ENCODE measurements at regions not wholly inside any gene's neighbourhood (a gene's known extent, or its start where the extent isn't known, plus 50 kb on each side); places are given as distances from the start of the nearest gene placed in this dataset.

GRCh38 chr4:148822572-148823418, 380.6 kb upstream of the NR3C2 start:
- TF ChIP-seq, protein P1, sequence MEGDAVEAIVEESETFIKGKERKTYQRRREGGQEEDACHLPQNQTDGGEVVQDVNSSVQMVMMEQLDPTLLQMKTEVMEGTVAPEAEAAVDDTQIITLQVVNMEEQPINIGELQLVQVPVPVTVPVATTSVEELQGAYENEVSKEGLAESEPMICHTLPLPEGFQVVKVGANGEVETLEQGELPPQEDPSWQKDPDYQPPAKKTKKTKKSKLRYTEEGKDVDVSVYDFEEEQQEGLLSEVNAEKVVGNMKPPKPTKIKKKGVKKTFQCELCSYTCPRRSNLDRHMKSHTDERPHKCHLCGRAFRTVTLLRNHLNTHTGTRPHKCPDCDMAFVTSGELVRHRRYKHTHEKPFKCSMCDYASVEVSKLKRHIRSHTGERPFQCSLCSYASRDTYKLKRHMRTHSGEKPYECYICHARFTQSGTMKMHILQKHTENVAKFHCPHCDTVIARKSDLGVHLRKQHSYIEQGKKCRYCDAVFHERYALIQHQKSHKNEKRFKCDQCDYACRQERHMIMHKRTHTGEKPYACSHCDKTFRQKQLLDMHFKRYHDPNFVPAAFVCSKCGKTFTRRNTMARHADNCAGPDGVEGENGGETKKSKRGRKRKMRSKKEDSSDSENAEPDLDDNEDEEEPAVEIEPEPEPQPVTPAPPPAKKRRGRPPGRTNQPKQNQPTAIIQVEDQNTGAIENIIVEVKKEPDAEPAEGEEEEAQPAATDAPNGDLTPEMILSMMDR (IDR thresholded peaks at IDR 0.05), result no peak
- no peaks in the 10 kb centered on the region for H3K27me3 Mint-ChIP-seq (ENCODE audit: unreplicated experiment)
- H3K27ac Mint-ChIP-seq (ENCODE audit: unreplicated experiment), result no peak overlapping the region
- H3K4me1 Mint-ChIP-seq (ENCODE audit: unreplicated experiment), result no peaks in the 10 kb centered on the region
- H3K4me3 Mint-ChIP-seq (ENCODE audit: unreplicated experiment), result no peak overlapping the region
- H3K36me3 Mint-ChIP-seq (ENCODE audit: unreplicated experiment), result no peaks in the 10 kb centered on the region
- H3K9me3 Mint-ChIP-seq (ENCODE audit: unreplicated experiment), result peaks cover 8% of the 10 kb centered on the region
- no peak for DNase-seq (ENCODE audit: extremely low spot score, unreplicated experiment)

GRCh38 chr4:148814030-148814429, 371.8 kb upstream of the NR3C2 start:
- no peaks in the 10 kb centered on the region for H3K27me3 Mint-ChIP-seq (ENCODE audit: unreplicated experiment)
- DNase-seq (ENCODE audit: extremely low spot score, unreplicated experiment), result no peak
- H3K36me3 Mint-ChIP-seq (ENCODE audit: unreplicated experiment), result no peaks in the 10 kb centered on the region
- TF ChIP-seq, protein P1 (IDR thresholded peaks at IDR 0.05), result no peak
- no peak overlapping the region for H3K27ac Mint-ChIP-seq (ENCODE audit: unreplicated experiment)
- no peak overlapping the region for H3K4me3 Mint-ChIP-seq (ENCODE audit: unreplicated experiment)
- no peaks in the 10 kb centered on the region for H3K4me1 Mint-ChIP-seq (ENCODE audit: unreplicated experiment)
- H3K9me3 Mint-ChIP-seq (ENCODE audit: unreplicated experiment), result peaks cover 4% of the 10 kb centered on the region

DNA sequence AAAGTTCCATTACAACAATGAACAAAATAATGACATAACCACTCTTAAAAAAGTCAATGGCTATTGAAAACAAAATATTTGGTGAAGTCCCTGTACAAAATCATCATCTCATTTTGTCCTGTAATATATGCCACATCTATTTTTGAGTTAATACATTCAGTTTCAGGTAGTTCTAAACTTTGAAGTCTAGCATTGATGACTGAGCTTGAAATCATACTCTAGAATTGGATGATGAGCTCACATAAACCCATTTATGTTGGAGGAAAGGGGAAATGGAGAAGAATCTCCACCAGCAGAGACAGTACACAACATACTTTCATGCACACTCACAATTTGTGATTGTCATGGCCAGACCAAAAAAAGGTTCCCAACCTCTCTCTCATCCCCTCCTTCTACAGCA, 371.1 kb upstream of the NR3C2 start:
- H3K4me1 Mint-ChIP-seq (ENCODE audit: unreplicated experiment), result no peaks in the 10 kb centered on the region
- H3K9me3 Mint-ChIP-seq (ENCODE audit: unreplicated experiment), result peaks cover 4% of the 10 kb centered on the region
- H3K4me3 Mint-ChIP-seq (ENCODE audit: unreplicated experiment), result no peak overlapping the region
- H3K27ac Mint-ChIP-seq (ENCODE audit: unreplicated experiment), result no peak overlapping the region
- no peaks in the 10 kb centered on the region for H3K36me3 Mint-ChIP-seq (ENCODE audit: unreplicated experiment)
- TF ChIP-seq, protein P1 (IDR thresholded peaks at IDR 0.05), result no peak
- DNase-seq (ENCODE audit: extremely low spot score, unreplicated experiment), result no peak
- H3K27me3 Mint-ChIP-seq (ENCODE audit: unreplicated experiment), result no peaks in the 10 kb centered on the region

DNA sequence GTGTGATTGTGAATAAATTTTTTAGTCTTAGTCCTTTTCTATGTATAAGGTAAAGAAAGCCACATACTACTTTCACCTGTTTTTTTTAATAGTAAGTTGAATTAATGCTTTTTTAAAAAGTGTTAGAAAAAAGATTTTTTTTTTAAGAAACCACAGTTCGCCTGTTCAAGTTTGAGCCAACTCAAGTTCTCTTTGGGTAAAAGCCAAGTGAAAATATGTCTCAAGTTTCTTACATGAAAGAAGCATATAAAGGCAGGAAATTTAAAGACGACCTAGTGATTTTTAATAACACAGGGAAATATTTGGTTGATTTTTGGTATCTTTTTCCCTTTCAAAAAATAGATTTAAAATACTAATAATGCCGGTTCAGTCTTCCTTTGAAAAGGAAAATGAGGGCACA, 369.9 kb upstream of the NR3C2 start:
- no peak for DNase-seq (ENCODE audit: extremely low spot score, unreplicated experiment)
- Mint-ChIP-seq H3K27ac (ENCODE audit: unreplicated experiment) (no peak overlapping the region), H3K9me3 (ENCODE audit: unreplicated experiment) (peaks cover 4% of the 10 kb centered on the region), H3K36me3 (ENCODE audit: unreplicated experiment) (no peaks in the 10 kb centered on the region), H3K4me1 (ENCODE audit: unreplicated experiment) (no peaks in the 10 kb centered on the region), H3K27me3 (ENCODE audit: unreplicated experiment) (no peaks in the 10 kb centered on the region), H3K4me3 (ENCODE audit: unreplicated experiment) (no peak overlapping the region)
- TF ChIP-seq, protein P1 (IDR thresholded peaks at IDR 0.05), result no peak

GRCh38 chr4:148810461-148810860, 368.2 kb upstream of the NR3C2 start:
- Mint-ChIP-seq H3K36me3 (ENCODE audit: unreplicated experiment) (no peaks in the 10 kb centered on the region), H3K4me3 (ENCODE audit: unreplicated experiment) (no peak overlapping the region), H3K27me3 (ENCODE audit: unreplicated experiment) (no peaks in the 10 kb centered on the region), H3K27ac (ENCODE audit: unreplicated experiment) (no peak overlapping the region), H3K4me1 (ENCODE audit: unreplicated experiment) (no peaks in the 10 kb centered on the region), H3K9me3 (ENCODE audit: unreplicated experiment) (peaks cover 7% of the 10 kb centered on the region)
- DNase-seq (ENCODE audit: extremely low spot score, unreplicated experiment), result no peak
- TF ChIP-seq, protein P1 (IDR thresholded peaks at IDR 0.05), result no peak

All from osteocyte (in vitro differentiated cells).